ENCODE measurements at regions not wholly inside any gene's neighbourhood (a gene's known extent, or its start where the extent isn't known, plus 50 kb on each side); places are given as distances from the start of the nearest gene placed in this dataset.

- TF ChIP-seq FOXP2 (optimal IDR thresholded peaks at IDR 0.05; ENCODE audit: borderline replicate concordance, extremely low read depth, extremely low read length, insufficient read depth) (no peak), TAF1 (IDR thresholded peaks at IDR 0.05; ENCODE audit: borderline replicate concordance, insufficient read depth, low read length) (no peak), SIN3A (IDR thresholded peaks at IDR 0.05; ENCODE audit: borderline replicate concordance, insufficient read depth, low read length) (no peak), POLR2AphosphoS5 (IDR thresholded peaks at IDR 0.05; ENCODE audit: low read depth, low read length) (no peak)
- TF ChIP-seq, protein P1, sequence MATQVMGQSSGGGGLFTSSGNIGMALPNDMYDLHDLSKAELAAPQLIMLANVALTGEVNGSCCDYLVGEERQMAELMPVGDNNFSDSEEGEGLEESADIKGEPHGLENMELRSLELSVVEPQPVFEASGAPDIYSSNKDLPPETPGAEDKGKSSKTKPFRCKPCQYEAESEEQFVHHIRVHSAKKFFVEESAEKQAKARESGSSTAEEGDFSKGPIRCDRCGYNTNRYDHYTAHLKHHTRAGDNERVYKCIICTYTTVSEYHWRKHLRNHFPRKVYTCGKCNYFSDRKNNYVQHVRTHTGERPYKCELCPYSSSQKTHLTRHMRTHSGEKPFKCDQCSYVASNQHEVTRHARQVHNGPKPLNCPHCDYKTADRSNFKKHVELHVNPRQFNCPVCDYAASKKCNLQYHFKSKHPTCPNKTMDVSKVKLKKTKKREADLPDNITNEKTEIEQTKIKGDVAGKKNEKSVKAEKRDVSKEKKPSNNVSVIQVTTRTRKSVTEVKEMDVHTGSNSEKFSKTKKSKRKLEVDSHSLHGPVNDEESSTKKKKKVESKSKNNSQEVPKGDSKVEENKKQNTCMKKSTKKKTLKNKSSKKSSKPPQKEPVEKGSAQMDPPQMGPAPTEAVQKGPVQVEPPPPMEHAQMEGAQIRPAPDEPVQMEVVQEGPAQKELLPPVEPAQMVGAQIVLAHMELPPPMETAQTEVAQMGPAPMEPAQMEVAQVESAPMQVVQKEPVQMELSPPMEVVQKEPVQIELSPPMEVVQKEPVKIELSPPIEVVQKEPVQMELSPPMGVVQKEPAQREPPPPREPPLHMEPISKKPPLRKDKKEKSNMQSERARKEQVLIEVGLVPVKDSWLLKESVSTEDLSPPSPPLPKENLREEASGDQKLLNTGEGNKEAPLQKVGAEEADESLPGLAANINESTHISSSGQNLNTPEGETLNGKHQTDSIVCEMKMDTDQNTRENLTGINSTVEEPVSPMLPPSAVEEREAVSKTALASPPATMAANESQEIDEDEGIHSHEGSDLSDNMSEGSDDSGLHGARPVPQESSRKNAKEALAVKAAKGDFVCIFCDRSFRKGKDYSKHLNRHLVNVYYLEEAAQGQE (IDR thresholded peaks at IDR 0.05; ENCODE audit: insufficient read depth in 1 of 2, low read depth in 2 of 2, low read length in 2 of 2): no peak
Measured at GRCh38 chr1:216823731-216824130, 100.5 kb upstream of the ESRRG start.

DNA sequence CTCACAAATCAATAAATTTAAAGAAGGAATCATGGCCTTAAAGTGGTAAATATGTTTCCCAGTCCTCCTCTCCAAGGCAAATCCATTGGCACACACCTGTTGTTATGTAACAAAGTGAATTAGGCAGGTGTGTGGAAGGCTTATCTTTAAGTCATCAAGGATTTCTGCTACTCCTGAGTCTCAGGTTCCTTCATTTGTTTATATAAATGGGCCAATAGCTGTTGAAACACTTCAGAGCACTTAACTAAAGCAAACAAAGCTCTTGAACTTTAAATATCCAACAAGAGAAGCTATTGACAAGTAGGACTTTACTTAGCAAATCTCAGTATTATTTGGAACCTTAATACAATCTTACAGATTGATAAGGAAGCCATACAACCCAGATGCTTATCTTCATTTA is 99.3 kb upstream of the ESRRG start:
- TF ChIP-seq TAF1 (IDR thresholded peaks at IDR 0.05; ENCODE audit: borderline replicate concordance, insufficient read depth, low read length): no peak
- no peak for TF ChIP-seq FOXP2 (optimal IDR thresholded peaks at IDR 0.05; ENCODE audit: borderline replicate concordance, extremely low read depth, extremely low read length, insufficient read depth)
- TF ChIP-seq, protein P1 (IDR thresholded peaks at IDR 0.05; ENCODE audit: insufficient read depth in 1 of 2, low read depth in 2 of 2, low read length in 2 of 2): no peak
- no peak for TF ChIP-seq SIN3A (IDR thresholded peaks at IDR 0.05; ENCODE audit: borderline replicate concordance, insufficient read depth, low read length)
- no peak for TF ChIP-seq POLR2AphosphoS5 (IDR thresholded peaks at IDR 0.05; ENCODE audit: low read depth, low read length)

DNA sequence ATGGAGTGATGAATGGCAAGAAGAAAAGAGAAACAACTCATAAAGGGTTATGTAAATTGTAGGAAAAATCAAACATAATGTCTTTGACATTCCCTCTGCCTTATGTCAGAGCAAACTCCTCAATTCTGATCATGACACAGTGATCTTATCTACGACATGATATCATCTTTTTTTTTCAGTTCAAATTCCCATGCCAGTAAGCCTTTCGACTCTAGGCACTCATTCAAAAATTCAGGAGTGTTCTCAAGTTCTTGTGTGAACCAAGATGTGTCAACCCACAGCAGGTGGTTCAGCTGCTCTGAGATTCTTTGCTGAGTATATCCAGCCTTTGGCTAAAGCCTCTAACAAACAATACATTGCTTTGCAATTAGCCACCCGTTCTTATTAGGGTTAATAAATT is 97.1 kb upstream of the ESRRG start:
- TF ChIP-seq SIN3A (IDR thresholded peaks at IDR 0.05; ENCODE audit: borderline replicate concordance, insufficient read depth, low read length): no peak

- TF ChIP-seq FOXP2 (optimal IDR thresholded peaks at IDR 0.05; ENCODE audit: borderline replicate concordance, extremely low read depth, extremely low read length, insufficient read depth): no peak
- TF ChIP-seq POLR2AphosphoS5 (IDR thresholded peaks at IDR 0.05; ENCODE audit: low read depth, low read length): no peak
- no peak for TF ChIP-seq SIN3A (IDR thresholded peaks at IDR 0.05; ENCODE audit: borderline replicate concordance, insufficient read depth, low read length)
- TF ChIP-seq TAF1 (IDR thresholded peaks at IDR 0.05; ENCODE audit: borderline replicate concordance, insufficient read depth, low read length): no peak
- TF ChIP-seq, protein P1 (IDR thresholded peaks at IDR 0.05; ENCODE audit: insufficient read depth in 1 of 2, low read depth in 2 of 2, low read length in 2 of 2): no peak
Measured at GRCh38 chr1:216818284-216818683, 95.1 kb upstream of the ESRRG start.

DNA sequence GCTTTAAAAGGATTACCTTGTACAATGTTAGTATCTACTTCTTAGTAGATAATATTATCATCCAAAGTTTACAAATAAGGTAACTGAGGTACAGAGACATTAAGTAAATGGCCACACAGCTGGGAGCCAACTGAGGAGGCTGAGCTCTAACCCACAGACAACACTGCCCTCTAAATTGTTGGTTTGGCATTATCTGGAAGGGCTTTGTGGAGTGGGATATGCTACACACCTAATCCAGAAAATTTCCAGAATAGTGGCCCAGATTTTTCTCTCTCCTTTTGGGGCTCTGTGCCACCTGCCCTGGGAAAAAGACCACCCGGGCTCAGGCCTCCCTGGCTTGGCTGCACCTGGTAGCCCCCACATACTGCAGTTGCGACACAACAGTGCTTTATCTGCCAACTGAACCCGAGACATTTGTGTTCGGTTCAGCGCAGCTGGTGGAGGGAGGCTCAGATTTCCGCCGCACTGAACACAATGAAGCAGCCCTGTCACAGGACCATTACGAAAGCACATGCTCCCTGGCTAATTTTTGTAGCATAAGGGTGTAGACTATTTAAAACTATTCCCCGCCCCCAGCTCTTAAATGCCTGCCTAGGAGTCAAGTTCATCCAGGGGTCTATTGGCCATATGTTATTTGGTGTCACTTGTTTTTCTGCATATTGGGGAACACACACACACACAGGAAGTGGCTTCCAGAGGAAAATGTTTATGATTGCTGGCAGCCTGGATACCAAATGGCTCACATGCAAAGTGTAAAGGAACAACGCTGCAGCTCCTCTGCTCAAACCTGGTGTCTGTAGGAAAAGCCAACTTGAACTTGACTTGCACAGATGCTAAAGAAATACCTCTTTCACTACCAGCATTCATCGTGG is 92.3 kb upstream of the ESRRG start:
- TF ChIP-seq, protein P1 (IDR thresholded peaks at IDR 0.05; ENCODE audit: insufficient read depth in 1 of 2, low read depth in 2 of 2, low read length in 2 of 2): no peak
- TF ChIP-seq FOXP2 (optimal IDR thresholded peaks at IDR 0.05; ENCODE audit: borderline replicate concordance, extremely low read depth, extremely low read length, insufficient read depth) (peak; percentile 10), POLR2AphosphoS5 (IDR thresholded peaks at IDR 0.05; ENCODE audit: low read depth, low read length) (no peak), SIN3A (IDR thresholded peaks at IDR 0.05; ENCODE audit: borderline replicate concordance, insufficient read depth, low read length) (no peak), TAF1 (IDR thresholded peaks at IDR 0.05; ENCODE audit: borderline replicate concordance, insufficient read depth, low read length) (no peak)

Data from PFSK-1 (cell line).